K562 (cell line): ENCODE measurements at regions not wholly inside any gene's neighbourhood (a gene's known extent, or its start where the extent isn't known, plus 50 kb on each side); places are given as distances from the start of the nearest gene placed in this dataset.

Source experiments
- CBX1 ChIP-seq: sonication (generic); IDR thresholded peaks from 2 replicates; pipeline ENCODE4 v1.6.1; 2016; ENCODE audit warnings: antibody characterized with exemption, low read depth, mild to moderate bottlenecking
- GABPB1 ChIP-seq: sonication (generic); formaldehyde crosslinking; IDR thresholded peaks from 2 replicates; pipeline ENCODE4 v1.8.0; 2022; ENCODE audit warnings: mild to moderate bottlenecking, missing genetic modification reagents
- MAZ ChIP-seq, 2 experiments: fragments of 450-650 bp in 1 of 2; sonication (generic) in 1 of 2; formaldehyde crosslinking; IDR thresholded peaks in 1 of 2; conservative IDR thresholded peaks in 1 of 2; 2 replicates each; pipeline versions ENCODE4 v1.4.0 to v1.5.0; 2020; ENCODE audit warnings: mild to moderate bottlenecking in 1 of 2, missing genetic modification reagents in 1 of 2
- MLX ChIP-seq, 2 experiments: fragments of 450-650 bp in 1 of 2; sonication (generic) in 1 of 2; formaldehyde crosslinking; conservative IDR thresholded peaks; 2 replicates each; pipeline versions ENCODE4 v1.4.0 to v1.8.1; 2020 to 2022; ENCODE audit warnings: mild to moderate bottlenecking in 1 of 2, missing genetic modification reagents in 1 of 2
- RBM15 ChIP-seq: fragments of 200-400 bp; formaldehyde crosslinking; IDR thresholded peaks from 2 replicates; pipeline ENCODE4 v1.6.1; 2018; ENCODE audit warnings: mild to moderate bottlenecking, low read length, moderate library complexity; ENCODE audit not compliant: insufficient read depth
- TCF15 ChIP-seq: fragments of 250-450 bp; sonication (Bioruptor Pico); IDR thresholded peaks from 2 replicates; pipeline ENCODE4 v1.8.0; 2022; ENCODE audit warnings: moderate library complexity, mild to moderate bottlenecking, inconsistent platforms
- ZBTB11 ChIP-seq, 3 experiments: fragments of 200-800 bp in 1 of 3; fragments of 250-450 bp in 1 of 3; fragments of 450-650 bp in 1 of 3; sonication (Bioruptor Pico) in 1 of 3; sonication (Bioruptor generic) in 1 of 3; formaldehyde crosslinking in 1 of 3; IDR thresholded peaks; 2 replicates each; pipeline versions ENCODE4 v1.6.1 to v1.8.0; 2016 to 2022; ENCODE audit warnings: mild to moderate bottlenecking in 2 of 3, missing genetic modification characterization in 2 of 3, missing compliant biosample characterization in 1 of 3, moderate library complexity in 1 of 3
- ZBTB43 ChIP-seq: sonication (generic); formaldehyde crosslinking; IDR thresholded peaks from 2 replicates; pipeline ENCODE4 v1.8.0; 2023; ENCODE audit warnings: mild to moderate bottlenecking, missing genetic modification reagents
- ZNF121 ChIP-seq: sonication (generic); formaldehyde crosslinking; conservative IDR thresholded peaks from 2 replicates; pipeline ENCODE4 v1.8.0; 2022; ENCODE audit warnings: missing genetic modification reagents
- TF ChIP-seq, protein P1 (sequence below), 2 experiments: fragments of 450-650 bp; IDR thresholded peaks; 2 replicates each; pipeline ENCODE4 v1.6.1; 2016; ENCODE audit warnings: mild to moderate bottlenecking in 2 of 2, borderline replicate concordance in 1 of 2, low read depth in 1 of 2, moderate library complexity in 1 of 2

- peak; percentile 62; the same call in 1 of the 2 replicates for TF ChIP-seq CBX1
- TF ChIP-seq ZBTB11 (CRISPR knock-in tag; IDR thresholded peaks at IDR 0.05): peak in 1 of 3 experiments; percentile 40; a peak in 1 of 6 replicates
- peak; percentile 42; the same call in 1 of the 2 replicates for TF ChIP-seq GABPB1 (CRISPR knock-in tag)
- TF ChIP-seq RBM15: no peak
- no peak for TF ChIP-seq ZNF121 (CRISPR knock-in tag)
- TF ChIP-seq, protein P1, sequence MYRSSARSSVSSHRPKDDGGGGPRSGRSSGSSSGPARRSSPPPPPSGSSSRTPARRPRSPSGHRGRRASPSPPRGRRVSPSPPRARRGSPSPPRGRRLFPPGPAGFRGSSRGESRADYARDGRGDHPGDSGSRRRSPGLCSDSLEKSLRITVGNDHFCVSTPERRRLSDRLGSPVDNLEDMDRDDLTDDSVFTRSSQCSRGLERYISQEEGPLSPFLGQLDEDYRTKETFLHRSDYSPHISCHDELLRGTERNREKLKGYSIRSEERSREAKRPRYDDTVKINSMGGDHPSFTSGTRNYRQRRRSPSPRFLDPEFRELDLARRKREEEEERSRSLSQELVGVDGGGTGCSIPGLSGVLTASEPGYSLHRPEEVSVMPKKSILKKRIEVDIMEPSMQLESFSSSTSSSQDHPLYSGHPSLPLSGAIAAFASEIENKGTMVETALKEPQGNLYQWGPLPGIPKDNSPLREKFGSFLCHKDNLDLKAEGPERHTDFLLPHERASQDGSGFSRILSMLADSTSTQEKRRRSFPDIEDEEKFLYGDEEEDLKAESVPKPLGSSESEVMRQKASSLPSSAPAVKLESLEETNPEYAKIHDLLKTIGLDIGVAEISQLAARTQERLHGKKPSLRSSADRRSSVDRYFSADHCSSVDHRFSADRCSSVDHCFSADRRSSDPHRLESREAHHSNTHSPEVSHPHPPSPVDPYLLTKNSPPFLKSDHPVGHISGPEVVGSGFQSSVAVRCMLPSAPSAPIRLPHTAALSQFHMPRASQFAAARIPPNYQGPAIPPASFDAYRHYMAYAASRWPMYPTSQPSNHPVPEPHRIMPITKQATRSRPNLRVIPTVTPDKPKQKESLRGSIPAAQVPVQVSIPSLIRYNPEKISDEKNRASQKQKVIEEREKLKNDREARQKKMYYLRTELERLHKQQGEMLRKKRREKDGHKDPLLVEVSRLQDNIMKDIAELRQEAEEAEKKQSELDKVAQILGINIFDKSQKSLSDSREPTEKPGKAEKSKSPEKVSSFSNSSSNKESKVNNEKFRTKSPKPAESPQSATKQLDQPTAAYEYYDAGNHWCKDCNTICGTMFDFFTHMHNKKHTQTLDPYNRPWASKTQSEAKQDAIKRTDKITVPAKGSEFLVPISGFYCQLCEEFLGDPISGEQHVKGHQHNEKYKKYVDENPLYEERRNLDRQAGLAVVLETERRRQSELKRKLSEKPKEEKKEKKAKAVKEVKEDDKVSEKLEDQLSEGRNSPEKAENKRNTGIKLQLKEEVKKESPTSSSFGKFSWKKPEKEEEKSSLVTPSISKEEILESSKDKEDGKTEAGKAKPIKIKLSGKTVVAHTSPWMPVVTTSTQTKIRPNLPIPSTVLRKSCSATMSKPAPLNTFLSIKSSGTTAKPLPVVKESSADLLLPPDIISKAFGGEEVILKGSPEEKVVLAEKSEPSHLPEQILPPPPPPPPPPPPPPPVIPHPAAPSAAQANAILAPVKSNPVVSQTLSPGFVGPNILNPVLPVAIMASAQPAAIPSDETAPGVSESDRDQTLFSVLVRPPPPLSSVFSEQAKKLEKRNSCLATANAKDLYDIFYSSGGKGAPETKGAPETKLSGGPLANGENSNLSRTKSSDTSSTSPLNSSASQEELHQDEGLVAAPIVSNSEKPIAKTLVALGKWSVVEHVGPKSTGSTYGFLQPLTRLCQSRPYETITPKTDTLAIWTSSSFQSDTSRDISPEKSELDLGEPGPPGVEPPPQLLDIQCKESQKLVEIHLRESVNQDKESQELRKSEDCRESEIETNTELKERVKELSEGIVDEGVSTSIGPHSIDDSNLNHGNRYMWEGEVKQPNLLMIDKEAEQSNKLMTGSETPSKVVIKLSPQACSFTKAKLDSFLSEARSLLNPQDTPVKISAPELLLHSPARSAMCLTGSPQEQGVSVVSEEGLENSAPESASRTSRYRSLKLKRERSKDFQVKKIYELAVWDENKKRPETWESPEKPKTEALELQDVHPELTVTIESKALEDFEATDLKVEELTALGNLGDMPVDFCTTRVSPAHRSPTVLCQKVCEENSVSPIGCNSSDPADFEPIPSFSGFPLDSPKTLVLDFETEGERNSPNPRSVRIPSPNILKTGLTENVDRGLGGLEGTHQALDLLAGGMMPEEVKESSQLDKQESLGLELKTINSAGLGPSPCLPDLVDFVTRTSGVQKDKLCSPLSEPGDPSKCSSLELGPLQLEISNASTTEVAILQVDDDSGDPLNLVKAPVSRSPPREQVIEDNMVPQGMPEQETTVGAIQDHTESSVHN (IDR thresholded peaks at IDR 0.05; ENCODE audit: borderline replicate concordance in 1 of 2, low read depth in 1 of 2): 0 out of 4 replicates have a peak, but pooled peaks of 1 of the 2 experiments have one; percentile 25
- TF ChIP-seq TCF15: no peak
- 0 out of 4 replicates have a peak, but pooled peaks of 1 of the 2 experiments have one; percentile 28 for TF ChIP-seq MAZ (CRISPR knock-in tag; conservative IDR thresholded peaks at IDR 0.05 in 1 of 2, IDR thresholded peaks at IDR 0.05 in 1 of 2)
- TF ChIP-seq MLX (CRISPR knock-in tag; conservative IDR thresholded peaks at IDR 0.05): no peak
- TF ChIP-seq ZBTB43: no peak
Observed at GRCh38 chr14:73785834-73786635, 65.6 kb upstream of the PTGR2 start (continued).
